A549 (cell line): ENCODE measurements at regions not wholly inside any gene's neighbourhood (a gene's known extent, or its start where the extent isn't known, plus 50 kb on each side); places are given as distances from the start of the nearest gene placed in this dataset.
"Not testable (repeated sequence)": the region's sequence is repeated elsewhere in the genome, so short reads cannot be mapped to it uniquely, and the experiment has no call there.

Source experiments
- ATAC-seq, 2 experiments: fragments of 200-7000 bp in 1 of 2; fragments of >200 bp in 1 of 2; cut with Nextera tagmentation in 1 of 2; cut with Tn5 transposase in 1 of 2; 3 replicates each; pipeline versions ENCODE4 v1.8.0 to v1.9.1; 2018 to 2020; ENCODE audit warnings: mild to moderate bottlenecking in 1 of 2, moderate library complexity in 1 of 2
- CTCF ChIA-PET: fragments of 300-600 bp; sonication (Branson Sonifier 250); formaldehyde crosslinking; extraction: SDS; loops from one replicate; lab custom pipeline; 2021; ENCODE audit warnings: antibody characterized with exemption, inconsistent platforms; lab: Yijun Ruan, JAX
- POLR2A ChIA-PET: fragments of 350-600 bp; formaldehyde crosslinking; extraction: SDS; loops from one replicate; lab custom pipeline; 2021; ENCODE audit warnings: antibody characterized with exemption, inconsistent platforms; lab: Yijun Ruan, JAX
- DNase-seq, 2 experiments: peaks; one replicate each; pipeline versions ENCODE4 v3.0.0 to v3.0.0-alpha.2; 2011 to 2016; ENCODE audit warnings: low read depth in 1 of 2, low spot score in 1 of 2
- FAIRE-seq: peaks from 2 replicates; lab custom pipeline; 2011; peaks lifted over from hg19 to GRCh38; lab: Jason Lieb, UNC
- H3K27ac ChIP-seq, 2 experiments: fragments of >200 bp; sonication (Bioruptor Twin); formaldehyde crosslinking; 3 replicates each; pipeline ENCODE4 v1.5.1; 2016 to 2017
- H3K4me1 ChIP-seq: fragments of >200 bp; sonication (Bioruptor Twin); formaldehyde crosslinking; 3 replicates; pipeline ENCODE4 v1.6.1; 2016
- H3K4me2 ChIP-seq: fragments of >200 bp; sonication (Bioruptor Twin); formaldehyde crosslinking; 3 replicates; pipeline ENCODE4 v1.6.1; 2016
- H3K4me3 ChIP-seq: fragments of >200 bp; sonication (Bioruptor Twin); formaldehyde crosslinking; 3 replicates; pipeline ENCODE4 v1.5.1; 2016
- H3K9me3 ChIP-seq: fragments of >200 bp; sonication (Bioruptor Twin); formaldehyde crosslinking; 3 replicates; pipeline ENCODE4 v1.6.1; 2016
- BHLHE40 ChIP-seq: IDR thresholded peaks from 2 replicates; pipeline ENCODE4 v1.6.1; 2012; ENCODE audit warnings: low read depth, low read length, inconsistent platforms
- CBX8 ChIP-seq: fragments of 200-600 bp; sonication (generic); IDR thresholded peaks from 2 replicates; pipeline ENCODE4 v1.6.1; 2016
- CHD2 ChIP-seq: fragments of 150-350 bp; IDR thresholded peaks from 2 replicates; pipeline ENCODE4 v1.6.1; 2014; ENCODE audit warnings: low read length; ENCODE audit not compliant: partially characterized antibody
- CHD4 ChIP-seq: fragments of 200-600 bp; sonication (generic); IDR thresholded peaks from 2 replicates; pipeline ENCODE4 v1.6.1; 2016; ENCODE audit warnings: antibody characterized with exemption, mild to moderate bottlenecking, borderline replicate concordance
- EHMT2 ChIP-seq: fragments of 200-600 bp; sonication (generic); IDR thresholded peaks from 2 replicates; pipeline ENCODE4 v1.6.1; 2016; ENCODE audit warnings: antibody characterized with exemption, low read depth, mild to moderate bottlenecking, moderate library complexity
- FOSB ChIP-seq: fragments of 250-450 bp; sonication (Bioruptor Pico); IDR thresholded peaks from 2 replicates; pipeline ENCODE4 v1.5.0; 2020; ENCODE audit warnings: mild to moderate bottlenecking, moderate library complexity
- FOSL2 ChIP-seq, 2 experiments: fragments of 450-650 bp in 1 of 2; fragments of >200 bp in 1 of 2; sonication (Bioruptor Twin) in 1 of 2; formaldehyde crosslinking; IDR thresholded peaks; 2 replicates each; pipeline versions ENCODE4 v1.5.0 to v1.6.1; 2016 to 2020; ENCODE audit warnings: mild to moderate bottlenecking in 1 of 2, moderate library complexity in 1 of 2
- FOXS1 ChIP-seq: fragments of 250-450 bp; sonication (Bioruptor Pico); IDR thresholded peaks from 2 replicates; pipeline ENCODE4 v1.5.0; 2020; ENCODE audit warnings: mild to moderate bottlenecking, moderate library complexity
- KDM1A ChIP-seq: fragments of 200-600 bp; sonication (generic); IDR thresholded peaks from 2 replicates; pipeline ENCODE4 v1.6.1; 2016; ENCODE audit warnings: low read depth, mild to moderate bottlenecking
- KDM5A ChIP-seq: fragments of 200-600 bp; sonication (generic); IDR thresholded peaks from 2 replicates; pipeline ENCODE4 v1.6.1; 2016; ENCODE audit warnings: antibody characterized with exemption, mild to moderate bottlenecking
- MAFK ChIP-seq: fragments of 450-650 bp; IDR thresholded peaks from 2 replicates; pipeline ENCODE4 v1.6.1; 2014; ENCODE audit not compliant: partially characterized antibody
- MYC ChIP-seq: IDR thresholded peaks from 2 replicates; pipeline ENCODE4 v1.6.1; 2012; ENCODE audit warnings: mild to moderate bottlenecking, inconsistent platforms, low read length, improper control_type of control experiment, borderline replicate concordance
- NR3C1 ChIP-seq: fragments of >200 bp; sonication (Bioruptor Twin); formaldehyde crosslinking; IDR thresholded peaks from 3 replicates; pipeline ENCODE4 v1.6.1; 2017
- RCOR1 ChIP-seq: fragments of 150-350 bp; IDR thresholded peaks from 2 replicates; pipeline ENCODE4 v1.6.1; 2014; ENCODE audit warnings: antibody characterized with exemption, low read length, low read depth
- RFX5 ChIP-seq: fragments of 450-650 bp; IDR thresholded peaks from 2 replicates; pipeline ENCODE4 v1.7.1; 2014; ENCODE audit warnings: antibody characterized with exemption, mild to moderate bottlenecking, moderate library complexity
- RNF2 ChIP-seq: fragments of 200-600 bp; sonication (generic); IDR thresholded peaks from 2 replicates; pipeline ENCODE4 v1.6.1; 2016; ENCODE audit warnings: low read depth, mild to moderate bottlenecking, antibody characterized with exemption, moderate library complexity, borderline replicate concordance
- SREBF2 ChIP-seq: fragments of 450-650 bp; IDR thresholded peaks from 2 replicates; pipeline ENCODE4 v1.6.1; 2014; ENCODE audit warnings: mild to moderate bottlenecking, moderate library complexity
- TFCP2L1 ChIP-seq: fragments of 250-450 bp; sonication (Bioruptor Pico); IDR thresholded peaks from 2 replicates; pipeline ENCODE4 v1.5.0; 2021; ENCODE audit warnings: mild to moderate bottlenecking
- ZC3H11A ChIP-seq: fragments of 450-650 bp; IDR thresholded peaks from 2 replicates; pipeline ENCODE4 v1.6.1; 2014; ENCODE audit warnings: antibody characterized with exemption, mild to moderate bottlenecking
- ZNF302 ChIP-seq: fragments of 250-450 bp; sonication (Bioruptor Pico); IDR thresholded peaks from 2 replicates; pipeline ENCODE4 v1.9.0; 2021; ENCODE audit warnings: inconsistent platforms, mild to moderate bottlenecking, moderate library complexity
- WGBS: methylation state at CpG from one replicate; pipeline ENCODE4 v1.1.6; 2017; ENCODE audit errors: missing lambda C conversion rate; 5-methylcytosine and 5-hydroxymethylcytosine counted together
- TF ChIP-seq, protein P1 (sequence below): fragments of >200 bp; sonication (Bioruptor Twin); formaldehyde crosslinking; IDR thresholded peaks from 3 replicates; pipeline ENCODE4 v1.6.1; 2016
- TF ChIP-seq, protein P2 (sequence below): fragments of 200-600 bp; sonication (generic); IDR thresholded peaks from 2 replicates; pipeline ENCODE4 v1.6.1; 2016; ENCODE audit warnings: antibody characterized with exemption, mild to moderate bottlenecking, moderate library complexity
- TF ChIP-seq, protein P3 (sequence below): IDR thresholded peaks from 2 replicates; pipeline ENCODE4 v1.6.1; 2012
- TF ChIP-seq, protein P4 (sequence below): fragments of 250-450 bp; sonication (Bioruptor Pico); IDR thresholded peaks from 2 replicates; pipeline ENCODE4 v1.5.0; 2021; ENCODE audit warnings: mild to moderate bottlenecking, moderate library complexity, borderline replicate concordance

DNA sequence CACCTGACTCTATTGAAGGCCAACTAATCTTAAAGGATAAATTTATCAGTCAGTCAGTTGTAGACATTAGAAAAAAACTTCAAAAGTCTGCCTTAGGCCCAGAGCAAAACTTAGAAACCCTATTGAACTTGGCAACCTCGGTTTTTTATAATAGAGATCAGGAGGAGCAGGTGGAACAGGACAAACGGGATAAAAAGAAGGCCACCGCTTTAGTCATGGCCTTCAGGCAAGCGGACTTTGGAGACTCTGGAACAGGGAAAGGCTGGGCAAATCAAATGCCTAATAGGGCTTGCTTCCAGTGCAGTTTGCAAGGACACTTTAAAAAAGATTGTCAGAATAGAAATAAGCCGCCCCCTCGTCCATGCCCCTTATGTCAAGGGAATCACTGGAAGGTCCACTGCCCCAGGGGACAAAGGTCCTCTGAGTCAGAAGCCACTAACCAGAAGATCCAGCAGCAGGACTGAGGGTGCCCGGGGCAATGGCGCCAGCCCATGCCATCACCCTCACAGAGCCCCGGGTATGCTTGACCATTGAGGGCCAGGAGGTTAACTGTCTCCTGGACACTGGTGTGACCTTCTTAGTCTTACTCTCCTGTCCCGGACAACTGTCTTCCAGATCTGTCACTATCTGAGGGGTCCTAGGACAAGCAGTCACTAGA lies 98.5 kb downstream of the ZNF467 start:
- DNase-seq, H3K9me3 ChIP-seq, ATAC-seq, FAIRE-seq, H3K27ac ChIP-seq, POLR2A ChIA-PET, H3K4me2 ChIP-seq, CTCF ChIA-PET, H3K4me3 ChIP-seq, H3K4me1 ChIP-seq: not testable (repeated sequence)
- 51% methylated on average over 10 of the region's 10 CpGs for WGBS

DNA sequence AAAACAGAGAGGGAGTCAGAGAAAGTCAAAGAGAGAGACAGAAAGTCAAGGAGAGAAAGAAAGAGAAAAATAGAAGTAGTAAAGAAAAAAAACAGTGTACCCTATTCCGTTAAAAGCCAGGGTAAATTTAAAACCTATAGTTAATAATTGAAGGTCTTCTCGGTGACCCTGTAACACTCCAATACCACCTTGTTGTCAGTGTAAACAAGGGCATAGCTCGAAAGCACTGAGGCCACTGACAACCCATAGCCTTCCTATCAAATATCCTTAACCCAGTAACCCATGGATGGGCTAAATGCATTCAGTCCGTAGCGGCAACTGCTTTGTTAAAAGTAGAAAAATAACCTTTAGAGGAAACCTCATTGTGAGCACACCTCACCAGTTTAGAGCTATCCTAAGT lies 100.4 kb downstream of the ZNF467 start:
- TF ChIP-seq SREBF2 (no peak), NR3C1 (no peak), KDM5A (no peak), ZC3H11A (no peak)
- TF ChIP-seq, protein P1, sequence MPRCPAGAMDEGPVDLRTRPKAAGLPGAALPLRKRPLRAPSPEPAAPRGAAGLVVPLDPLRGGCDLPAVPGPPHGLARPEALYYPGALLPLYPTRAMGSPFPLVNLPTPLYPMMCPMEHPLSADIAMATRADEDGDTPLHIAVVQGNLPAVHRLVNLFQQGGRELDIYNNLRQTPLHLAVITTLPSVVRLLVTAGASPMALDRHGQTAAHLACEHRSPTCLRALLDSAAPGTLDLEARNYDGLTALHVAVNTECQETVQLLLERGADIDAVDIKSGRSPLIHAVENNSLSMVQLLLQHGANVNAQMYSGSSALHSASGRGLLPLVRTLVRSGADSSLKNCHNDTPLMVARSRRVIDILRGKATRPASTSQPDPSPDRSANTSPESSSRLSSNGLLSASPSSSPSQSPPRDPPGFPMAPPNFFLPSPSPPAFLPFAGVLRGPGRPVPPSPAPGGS: no peak
- TF ChIP-seq, protein P2, sequence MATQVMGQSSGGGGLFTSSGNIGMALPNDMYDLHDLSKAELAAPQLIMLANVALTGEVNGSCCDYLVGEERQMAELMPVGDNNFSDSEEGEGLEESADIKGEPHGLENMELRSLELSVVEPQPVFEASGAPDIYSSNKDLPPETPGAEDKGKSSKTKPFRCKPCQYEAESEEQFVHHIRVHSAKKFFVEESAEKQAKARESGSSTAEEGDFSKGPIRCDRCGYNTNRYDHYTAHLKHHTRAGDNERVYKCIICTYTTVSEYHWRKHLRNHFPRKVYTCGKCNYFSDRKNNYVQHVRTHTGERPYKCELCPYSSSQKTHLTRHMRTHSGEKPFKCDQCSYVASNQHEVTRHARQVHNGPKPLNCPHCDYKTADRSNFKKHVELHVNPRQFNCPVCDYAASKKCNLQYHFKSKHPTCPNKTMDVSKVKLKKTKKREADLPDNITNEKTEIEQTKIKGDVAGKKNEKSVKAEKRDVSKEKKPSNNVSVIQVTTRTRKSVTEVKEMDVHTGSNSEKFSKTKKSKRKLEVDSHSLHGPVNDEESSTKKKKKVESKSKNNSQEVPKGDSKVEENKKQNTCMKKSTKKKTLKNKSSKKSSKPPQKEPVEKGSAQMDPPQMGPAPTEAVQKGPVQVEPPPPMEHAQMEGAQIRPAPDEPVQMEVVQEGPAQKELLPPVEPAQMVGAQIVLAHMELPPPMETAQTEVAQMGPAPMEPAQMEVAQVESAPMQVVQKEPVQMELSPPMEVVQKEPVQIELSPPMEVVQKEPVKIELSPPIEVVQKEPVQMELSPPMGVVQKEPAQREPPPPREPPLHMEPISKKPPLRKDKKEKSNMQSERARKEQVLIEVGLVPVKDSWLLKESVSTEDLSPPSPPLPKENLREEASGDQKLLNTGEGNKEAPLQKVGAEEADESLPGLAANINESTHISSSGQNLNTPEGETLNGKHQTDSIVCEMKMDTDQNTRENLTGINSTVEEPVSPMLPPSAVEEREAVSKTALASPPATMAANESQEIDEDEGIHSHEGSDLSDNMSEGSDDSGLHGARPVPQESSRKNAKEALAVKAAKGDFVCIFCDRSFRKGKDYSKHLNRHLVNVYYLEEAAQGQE: no peak
- H3K4me1 ChIP-seq: no peaks in the 10 kb centered on the region
- 42% methylated on average over 5 of the region's 5 CpGs for WGBS
- no peak for FAIRE-seq
- DNase-seq: no peak
- ATAC-seq: no peak
- no peak overlapping the region for H3K4me2 ChIP-seq
- no peak overlapping the region for H3K27ac ChIP-seq
- CTCF ChIA-PET: interaction anchor here (1.8 kb wide), 1 partner anchor 69 kb away, joined by 7 read pairs; no protein-coding TSS in a partner anchor
- H3K9me3 ChIP-seq: no peaks in the 10 kb centered on the region
- no peak overlapping the region for H3K4me3 ChIP-seq
- POLR2A ChIA-PET: no interaction called here

DNA sequence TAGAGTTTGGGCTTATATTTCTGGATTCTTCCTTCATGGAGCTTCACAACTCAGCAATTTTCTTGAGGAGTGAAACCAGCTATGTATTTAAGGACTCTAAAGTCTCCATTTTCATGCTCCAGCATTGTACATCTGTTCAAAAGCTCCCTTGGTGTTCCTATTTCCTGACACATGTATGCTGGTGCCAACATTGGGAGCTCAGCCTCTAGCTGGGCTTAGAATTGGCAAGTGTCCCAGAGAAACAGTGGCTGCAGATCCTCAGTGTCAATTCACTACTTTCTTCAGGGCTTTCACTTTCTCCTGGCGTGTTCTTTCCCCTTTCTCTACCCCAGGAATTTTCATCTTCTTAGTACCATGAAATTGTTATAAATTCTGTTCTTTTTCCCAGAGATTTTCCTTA lies 103.1 kb downstream of the ZNF467 start:
- FAIRE-seq (no peak), DNase-seq (no peak), ATAC-seq (no peak)
- Histone ChIP-seq H3K4me3 (no peak overlapping the region), H3K27ac (no peak overlapping the region), H3K4me1 (no peaks in the 10 kb centered on the region), H3K4me2 (no peak overlapping the region), H3K9me3 (no peaks in the 10 kb centered on the region)
- POLR2A ChIA-PET: no interaction called here
- 0% methylated on average over 1 of the region's 1 CpG for WGBS
- TF ChIP-seq TFCP2L1 (CRISPR knock-in tag) (no peak), MYC (no peak), MAFK (no peak), EHMT2 (no peak), KDM1A (no peak), RNF2 (no peak), FOXS1 (CRISPR knock-in tag) (no peak), CHD4 (no peak), FOSL2 (IDR thresholded peaks at IDR 0.05) (no peak), FOSL2 (CRISPR knock-in tag; IDR thresholded peaks at IDR 0.05) (no peak), BHLHE40 (no peak), CHD2 (no peak), CBX8 (no peak), RCOR1 (no peak), ZNF302 (CRISPR knock-in tag) (no peak), FOSB (CRISPR knock-in tag) (no peak), RFX5 (no peak)
- TF ChIP-seq, protein P3, sequence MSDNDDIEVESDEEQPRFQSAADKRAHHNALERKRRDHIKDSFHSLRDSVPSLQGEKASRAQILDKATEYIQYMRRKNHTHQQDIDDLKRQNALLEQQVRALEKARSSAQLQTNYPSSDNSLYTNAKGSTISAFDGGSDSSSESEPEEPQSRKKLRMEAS: no peak
- TF ChIP-seq, protein P4, sequence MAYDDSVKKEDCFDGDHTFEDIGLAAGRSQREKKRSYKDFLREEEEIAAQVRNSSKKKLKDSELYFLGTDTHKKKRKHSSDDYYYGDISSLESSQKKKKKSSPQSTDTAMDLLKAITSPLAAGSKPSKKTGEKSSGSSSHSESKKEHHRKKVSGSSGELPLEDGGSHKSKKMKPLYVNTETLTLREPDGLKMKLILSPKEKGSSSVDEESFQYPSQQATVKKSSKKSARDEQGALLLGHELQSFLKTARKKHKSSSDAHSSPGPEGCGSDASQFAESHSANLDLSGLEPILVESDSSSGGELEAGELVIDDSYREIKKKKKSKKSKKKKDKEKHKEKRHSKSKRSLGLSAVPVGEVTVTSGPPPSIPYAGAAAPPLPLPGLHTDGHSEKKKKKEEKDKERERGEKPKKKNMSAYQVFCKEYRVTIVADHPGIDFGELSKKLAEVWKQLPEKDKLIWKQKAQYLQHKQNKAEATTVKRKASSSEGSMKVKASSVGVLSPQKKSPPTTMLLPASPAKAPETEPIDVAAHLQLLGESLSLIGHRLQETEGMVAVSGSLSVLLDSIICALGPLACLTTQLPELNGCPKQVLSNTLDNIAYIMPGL: no peak
- CTCF ChIA-PET: interaction anchor here (0.7 to 2.3 kb wide), 14 partner anchors 8 to 219 kb away, joined by 3 to 13 read pairs (median 3); no protein-coding TSS in a partner anchor
